H1 (cell line): ENCODE measurements at regions not wholly inside any gene's neighbourhood (a gene's known extent, or its start where the extent isn't known, plus 50 kb on each side); places are given as distances from the start of the nearest gene placed in this dataset.

Source experiments
- CTCF ChIA-PET: fragments of 300-600 bp; sonication (Branson Sonifier 250); formaldehyde crosslinking; loops from one replicate; lab custom pipeline; 2021; ENCODE audit not compliant: partially characterized antibody; lab: Charles Lee
- POLR2A ChIA-PET: fragments of 300-600 bp; sonication (Branson Sonifier 250); formaldehyde crosslinking; loops from one replicate; lab custom pipeline; 2021; ENCODE audit warnings: inconsistent platforms; ENCODE audit not compliant: partially characterized antibody; lab: Charles Lee
- DNase-seq, 2 experiments: peaks; one replicate each; pipeline versions ENCODE4 v3.0.0 to v3.0.0-alpha.2; 2010 to 2022; ENCODE audit warnings: low spot score in 2 of 2, low read depth in 1 of 2, mixed read lengths in 1 of 2
- FAIRE-seq: peaks from 2 replicates; lab custom pipeline; 2011; peaks lifted over from hg19 to GRCh38; lab: Jason Lieb, UNC
- H2AFZ ChIP-seq: 2 replicates; pipeline ENCODE4 v1.8.1; 2012; ENCODE audit warnings: low read length, inconsistent platforms
- H2AK5ac ChIP-seq: 2 replicates; pipeline ENCODE4 v1.6.1; 2013; ENCODE audit warnings: low read depth, low read length
- H2BK120ac ChIP-seq: replicated peaks from 2 replicates; pipeline ENCODE3; 2013; ENCODE audit warnings: low read depth, low read length, inconsistent platforms
- H2BK12ac ChIP-seq: 2 replicates; pipeline ENCODE4 v1.6.1; 2013; ENCODE audit warnings: low read depth, low read length
- H2BK15ac ChIP-seq: 2 replicates; pipeline ENCODE4 v1.6.1; 2013; ENCODE audit warnings: low read length
- H2BK20ac ChIP-seq: 2 replicates; pipeline ENCODE4 v1.6.1; 2013; ENCODE audit warnings: low read length
- H2BK5ac ChIP-seq: 2 replicates; pipeline ENCODE4 v1.6.1; 2013; ENCODE audit warnings: low read depth, low read length
- H3K14ac ChIP-seq: 2 replicates; pipeline ENCODE4 v1.6.1; 2013; ENCODE audit warnings: inconsistent platforms; ENCODE audit not compliant: insufficient read length
- H3K18ac ChIP-seq: 2 replicates; pipeline ENCODE4 v1.6.1; 2013; ENCODE audit warnings: low read length; ENCODE audit errors: extremely low read depth
- H3K23ac ChIP-seq: 2 replicates; pipeline ENCODE4 v1.6.1; 2013; ENCODE audit warnings: inconsistent platforms; ENCODE audit not compliant: insufficient read length
- H3K23me2 ChIP-seq: 2 replicates; pipeline ENCODE4 v1.6.1; 2013; ENCODE audit warnings: low read depth, low read length
- H3K27ac ChIP-seq: 2 replicates; pipeline ENCODE4 v1.6.1; 2011; ENCODE audit warnings: low read depth, low read length, inconsistent platforms
- H3K27me3 ChIP-seq, 4 experiments: replicated peaks in 1 of 4; 1 replicate in 1 of 4; 2 replicates in 3 of 4; pipeline versions ENCODE4 v1.6.1 to v1.8.1; 2011 to 2013; ENCODE audit warnings: low read length in 3 of 4, mild to moderate bottlenecking in 3 of 4, inconsistent platforms in 2 of 4, mixed read lengths in 2 of 4, moderate library complexity in 1 of 4; ENCODE audit not compliant: control insufficient read depth in 3 of 4, insufficient read depth in 3 of 4; ENCODE audit errors: extremely low read depth in 1 of 4
- H3K36me3 ChIP-seq, 4 experiments: 2 replicates each; pipeline versions ENCODE4 v1.6.1 to v1.8.1; 2011 to 2013; ENCODE audit warnings: mild to moderate bottlenecking in 4 of 4, low read length in 3 of 4, moderate library complexity in 2 of 4, control low read depth in 1 of 4, inconsistent platforms in 1 of 4; ENCODE audit not compliant: insufficient read depth in 4 of 4, control insufficient read depth in 2 of 4
- H3K4ac ChIP-seq: replicated peaks from 2 replicates; pipeline ENCODE3; 2013; ENCODE audit warnings: low read length, low read depth, mixed read lengths, inconsistent platforms; ENCODE audit not compliant: insufficient read length
- H3K4me1 ChIP-seq, 4 experiments: replicated peaks in 1 of 4; 1 replicate in 1 of 4; 2 replicates in 3 of 4; pipeline versions ENCODE4 v1.6.1 to v1.8.1; 2011 to 2013; ENCODE audit warnings: low read length in 3 of 4, inconsistent platforms in 2 of 4, mixed read lengths in 1 of 4; ENCODE audit not compliant: insufficient read depth in 4 of 4, control insufficient read depth in 3 of 4
- H3K4me2 ChIP-seq, 2 experiments: 2 replicates each; pipeline versions ENCODE4 v1.6.1 to v1.8.1; 2011 to 2013; ENCODE audit warnings: low read depth in 2 of 2, low read length in 2 of 2, control low read depth in 1 of 2, inconsistent platforms in 1 of 2, mild to moderate bottlenecking in 1 of 2; ENCODE audit not compliant: insufficient read depth in 1 of 2
- H3K4me3 ChIP-seq, 4 experiments: fragments of 200-600, 300-600 bp in 1 of 4; sonication (generic), shearing (Covaris generic), sonication (Bioruptor Twin) in 1 of 4; 2 replicates each; pipeline versions ENCODE4 v1.5.1 to v1.8.1; 2011 to 2016; ENCODE audit warnings: low read length in 4 of 4, low read depth in 3 of 4, control low read depth in 2 of 4, inconsistent platforms in 2 of 4, mild to moderate bottlenecking in 2 of 4, mixed read lengths in 1 of 4, moderate library complexity in 1 of 4; ENCODE audit not compliant: insufficient read depth in 2 of 4; ENCODE audit errors: extremely low read depth in 1 of 4
- H3K56ac ChIP-seq: replicated peaks from 2 replicates; pipeline ENCODE3; 2013; ENCODE audit warnings: low read depth, mild to moderate bottlenecking, mixed read lengths, low read length, inconsistent platforms; ENCODE audit not compliant: insufficient read length
- H3K79me1 ChIP-seq: 2 replicates; pipeline ENCODE4 v1.6.1; 2013; ENCODE audit warnings: low read depth, low read length, control low read depth
- H3K79me2 ChIP-seq, 2 experiments: 2 replicates each; pipeline versions ENCODE4 v1.6.1 to v1.8.1; 2012 to 2013; ENCODE audit warnings: low read length in 2 of 2, mild to moderate bottlenecking in 2 of 2, inconsistent platforms in 1 of 2; ENCODE audit not compliant: insufficient read depth in 2 of 2, control insufficient read depth in 1 of 2
- H3K9ac ChIP-seq, 4 experiments: replicated peaks in 1 of 4; 1 replicate in 1 of 4; 2 replicates in 3 of 4; pipeline versions ENCODE4 v1.6.1 to v1.8.1; 2011 to 2013; ENCODE audit warnings: low read depth in 3 of 4, low read length in 3 of 4, control low read depth in 2 of 4, mild to moderate bottlenecking in 2 of 4, moderate library complexity in 2 of 4, inconsistent platforms in 1 of 4; ENCODE audit errors: extremely low read depth in 1 of 4
- H3K9me3 ChIP-seq, 2 experiments: 2 replicates each; pipeline versions ENCODE4 v1.6.1 to v1.8.1; 2012 to 2013; ENCODE audit warnings: mild to moderate bottlenecking in 2 of 2, moderate library complexity in 2 of 2, control low read depth in 1 of 2, inconsistent platforms in 1 of 2, low read depth in 1 of 2, low read length in 1 of 2, mixed read lengths in 1 of 2; ENCODE audit not compliant: insufficient read depth in 2 of 2
- H4K20me1 ChIP-seq, 2 experiments: replicated peaks in 1 of 2; 2 replicates each; pipeline versions ENCODE3 to v1.8.1; 2011 to 2013; ENCODE audit warnings: inconsistent platforms in 2 of 2, low read length in 2 of 2, mild to moderate bottlenecking in 1 of 2; ENCODE audit not compliant: insufficient read depth in 2 of 2, control insufficient read depth in 1 of 2
- H4K5ac ChIP-seq: 2 replicates; pipeline ENCODE4 v1.6.1; 2013; ENCODE audit warnings: low read length, low read depth, mixed read lengths, inconsistent platforms; ENCODE audit not compliant: insufficient read length
- H4K8ac ChIP-seq: 2 replicates; pipeline ENCODE4 v1.8.0; 2013; ENCODE audit warnings: mild to moderate bottlenecking, moderate library complexity, low read length, inconsistent platforms; ENCODE audit not compliant: insufficient read depth; ENCODE audit errors: extremely low read depth
- H4K91ac ChIP-seq: replicated peaks from 2 replicates; pipeline ENCODE3; 2013; ENCODE audit warnings: low read length, mixed read lengths, inconsistent platforms; ENCODE audit not compliant: insufficient read length
- ASH2L ChIP-seq: fragments of 200-600, 300-600 bp; sonication (generic); IDR thresholded peaks from one replicate; pipeline ENCODE4 v1.7.1; 2017; ENCODE audit warnings: low read length
- CBX8 ChIP-seq: fragments of 300-800, 300-1000 bp; sonication (generic); IDR thresholded peaks from 2 replicates; pipeline ENCODE4 v1.7.1; 2016; ENCODE audit warnings: low read depth, low read length, borderline replicate concordance
- CREB1 ChIP-seq: IDR thresholded peaks from 2 replicates; pipeline ENCODE4 v1.6.1; 2012; ENCODE audit warnings: inconsistent platforms
- EP300 ChIP-seq, 2 experiments: IDR thresholded peaks; 1 replicate in 1 of 2; 2 replicates in 1 of 2; pipeline ENCODE4 v1.6.1; 2011 to 2012; ENCODE audit warnings: low read depth in 2 of 2, low read length in 2 of 2, mild to moderate bottlenecking in 2 of 2, borderline replicate concordance in 1 of 2, inconsistent platforms in 1 of 2, moderate library complexity in 1 of 2
- EZH2 ChIP-seq: fragments of 200-600 bp; sonication (generic); IDR thresholded peaks from 2 replicates; pipeline ENCODE4 v1.7.1; 2012; ENCODE audit warnings: low read depth, mild to moderate bottlenecking, moderate library complexity, low read length, inconsistent platforms; ENCODE audit not compliant: severe bottlenecking
- GABPA ChIP-seq: IDR thresholded peaks from 2 replicates; pipeline ENCODE4 v1.6.1; 2011; ENCODE audit warnings: mild to moderate bottlenecking, low read length, moderate library complexity, borderline replicate concordance; ENCODE audit not compliant: insufficient read depth
- GTF2F1 ChIP-seq: IDR thresholded peaks from 2 replicates; pipeline ENCODE4 v1.6.1; 2012; ENCODE audit warnings: low read depth, low read length, improper control_type of control experiment, borderline replicate concordance
- HDAC2 ChIP-seq, 2 experiments: fragments of 300-600 bp in 1 of 2; sonication (generic) in 1 of 2; IDR thresholded peaks; 2 replicates each; pipeline ENCODE4 v1.6.1; 2011 to 2012; ENCODE audit warnings: low read depth in 2 of 2, low read length in 2 of 2, mild to moderate bottlenecking in 2 of 2, moderate library complexity in 2 of 2, borderline replicate concordance in 1 of 2, inconsistent platforms in 1 of 2
- NANOG ChIP-seq: IDR thresholded peaks from 2 replicates; pipeline ENCODE4 v1.6.1; 2011; ENCODE audit warnings: low read length, low read depth, mild to moderate bottlenecking, inconsistent platforms; ENCODE audit not compliant: insufficient read depth, poor library complexity, severe bottlenecking
- NRF1 ChIP-seq: IDR thresholded peaks from 2 replicates; pipeline ENCODE4 v1.6.1; 2011; ENCODE audit warnings: mild to moderate bottlenecking, low read depth, low read length, improper control_type of control experiment
- SAP30 ChIP-seq: fragments of 300-600 bp; sonication (generic); IDR thresholded peaks from 2 replicates; pipeline ENCODE4 v1.7.1; 2012; ENCODE audit warnings: low read length, moderate library complexity, mild to moderate bottlenecking, inconsistent platforms; ENCODE audit not compliant: insufficient read depth, insufficient replicate concordance
- SUZ12 ChIP-seq: fragments of 200-600 bp; sonication (generic); IDR thresholded peaks from 2 replicates; pipeline ENCODE4 v1.6.1; 2012; ENCODE audit warnings: mild to moderate bottlenecking, inconsistent platforms, low read length, moderate library complexity, mixed read lengths
- WGBS, 2 experiments: shearing (Covaris generic) in 1 of 2; methylation state at CpG; one replicate each; pipeline versions ENCODE4 v1.1.6 to v1.1.7; 2013 to 2015; ENCODE audit warnings: low lambda C conversion rate in 2 of 2, mixed read lengths in 2 of 2, inconsistent platforms in 1 of 2, low coverage in 1 of 2, missing lambda C conversion rate in 1 of 2; ENCODE audit not compliant: insufficient replicate concordance in 2 of 2, insufficient coverage in 1 of 2, insufficient read length in 1 of 2; ENCODE audit errors: extremely low coverage in 1 of 2, missing lambda C conversion rate in 1 of 2; 5-methylcytosine and 5-hydroxymethylcytosine counted together

DNA sequence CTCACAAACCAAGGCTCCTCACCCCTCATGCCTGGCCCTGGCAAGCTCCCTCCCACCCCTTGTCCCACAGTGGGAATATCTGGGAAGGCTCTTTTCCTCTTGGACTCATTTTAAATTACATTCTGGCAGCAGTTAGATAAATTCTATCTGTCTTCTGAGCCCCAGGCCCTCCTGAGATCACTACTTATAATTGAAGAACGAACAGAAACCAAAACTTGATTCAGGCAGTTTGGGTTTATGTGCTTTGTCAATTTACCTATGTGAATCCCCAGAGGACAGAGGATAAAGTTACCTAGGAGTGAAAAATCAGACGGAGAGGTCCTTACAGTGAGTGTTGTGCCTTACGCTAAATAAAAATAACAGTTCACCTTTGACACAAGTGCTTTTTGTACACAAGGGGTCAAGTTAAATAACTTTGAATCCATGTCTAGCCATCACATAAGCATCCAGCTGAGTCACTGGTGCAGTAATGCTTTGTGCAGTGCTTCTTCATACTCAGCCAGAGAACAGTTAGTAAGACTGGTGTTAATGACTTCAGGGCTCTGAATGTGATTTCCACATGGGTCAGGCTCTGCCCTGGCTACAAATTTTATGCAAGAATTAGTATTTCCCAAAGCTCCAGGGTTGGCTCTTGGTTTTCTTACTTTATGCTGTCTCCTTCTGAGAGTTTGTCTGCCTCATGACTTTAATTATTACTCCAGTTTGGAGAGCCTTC lies 329.3 kb downstream of the INSIG2 start:
- Histone ChIP-seq H3K18ac (no peak overlapping the region), H2BK5ac (no peak overlapping the region), H3K4me2 (no peak overlapping the region), H2AK5ac (no peak overlapping the region), H3K9ac (no peak overlapping the region), H3K9me3 (peaks cover 6% of the 10 kb centered on the region in 2 experiments; a peak in 2 of 4 replicates), H3K79me1 (no peaks in the 10 kb centered on the region), H3K4me1 (no peaks in the 10 kb centered on the region), H2BK15ac (no peak overlapping the region), H4K8ac (no peak overlapping the region), H3K23me2 (no peaks in the 10 kb centered on the region), H3K27ac (no peak overlapping the region), H3K23ac (no peak overlapping the region), H4K5ac (no peak overlapping the region), H2AFZ (no peak overlapping the region), H2BK12ac (no peak overlapping the region), H3K36me3 (no peaks in the 10 kb centered on the region), H3K27me3 (no peaks in the 10 kb centered on the region), H3K4me3 (no peak overlapping the region), H2BK120ac (no peak overlapping the region), H2BK20ac (no peak overlapping the region), H3K14ac (no peak overlapping the region), H4K91ac (no peak overlapping the region), H3K56ac (no peak overlapping the region), H3K4ac (no peak overlapping the region), H3K79me2 (no peaks in the 10 kb centered on the region), H4K20me1 (no peaks in the 10 kb centered on the region)
- ChIA-PET POLR2A (no interaction called here), CTCF (interaction anchor here (0.6 to 1.3 kb wide), 2 partner anchors 14 to 65 kb away, joined by 3 to 4 read pairs; no protein-coding TSS in a partner anchor)
- FAIRE-seq = no peak
- no peak for DNase-seq
- WGBS, 2 experiments = 82% methylated on average over 3 of the region's 3 CpGs; no CpG with 5 or more reads in 1 of the 2 experiments
- TF ChIP-seq NANOG (no peak), SUZ12 (no peak), CBX8 (no peak), HDAC2 (IDR thresholded peaks at IDR 0.05; ENCODE audit: borderline replicate concordance in 1 of 2, low read depth in 2 of 2, low read length in 2 of 2) (no peak), ASH2L (no peak), CREB1 (no peak), GABPA (no peak), EZH2 (no peak), GTF2F1 (no peak), EP300 (IDR thresholded peaks at IDR 0.05; ENCODE audit: borderline replicate concordance in 1 of 2, low read depth in 2 of 2, low read length in 2 of 2) (no peak), NRF1 (no peak), SAP30 (no peak)
